GM23248 (cell line): ENCODE measurements at regions not wholly inside any gene's neighbourhood (a gene's known extent, or its start where the extent isn't known, plus 50 kb on each side); places are given as distances from the start of the nearest gene placed in this dataset.

Experiments
- EZH2 ChIP-seq: fragments of 200-600 bp; sonication (generic); IDR thresholded peaks from 2 replicates; pipeline ENCODE4 v1.6.1; 2018; ENCODE audit warnings: antibody characterized with exemption, mild to moderate bottlenecking; ENCODE audit not compliant: insufficient read depth, poor library complexity, severe bottlenecking
- EZH2phosphoT487 ChIP-seq: fragments of 200-600 bp; sonication (generic); IDR thresholded peaks from 2 replicates; pipeline ENCODE4 v1.6.1; 2018; ENCODE audit warnings: antibody characterized with exemption, moderate library complexity, mild to moderate bottlenecking, low read depth; ENCODE audit not compliant: insufficient read depth

DNA sequence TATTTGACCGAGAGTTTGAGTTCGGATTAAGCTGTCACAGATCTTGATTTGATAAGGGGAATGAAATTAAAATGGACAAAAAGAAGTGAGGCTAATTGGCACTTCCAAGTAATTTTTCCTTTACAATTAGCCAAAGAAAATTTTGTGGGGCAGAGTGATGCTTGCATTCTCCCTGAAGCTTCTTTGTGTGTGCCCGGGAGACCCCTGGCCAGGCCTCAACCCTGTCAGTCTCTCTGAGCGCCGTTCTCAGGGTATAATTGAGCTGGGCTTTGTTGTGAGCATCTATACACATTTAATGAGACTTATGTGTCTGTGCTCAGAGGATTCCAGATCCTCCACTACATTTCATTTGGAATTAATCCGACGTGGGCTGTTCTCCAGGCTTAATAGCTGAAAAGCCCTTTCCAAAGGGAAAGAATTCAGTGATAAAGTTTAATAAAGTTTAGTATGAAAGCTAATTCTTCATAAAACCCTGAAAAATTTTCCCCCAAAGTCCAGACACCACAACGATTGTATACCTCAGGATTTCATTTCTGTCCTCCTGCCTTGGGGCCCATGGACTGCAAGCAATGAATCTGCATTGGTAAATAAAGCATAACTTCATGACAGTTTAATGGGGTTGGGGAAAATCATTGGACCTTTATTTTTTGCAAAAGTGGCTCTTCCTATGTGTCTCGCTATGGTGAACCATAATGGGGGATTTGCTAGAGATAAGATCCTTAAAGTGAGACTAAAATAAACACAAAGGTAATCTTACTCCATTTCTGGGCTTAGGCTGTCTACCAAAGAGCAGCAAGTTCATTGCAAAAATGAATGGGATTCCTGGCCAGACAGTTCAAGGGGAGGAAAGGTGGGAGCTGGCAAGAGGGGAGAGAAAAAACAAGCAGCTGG, 292.6 kb downstream of the C12orf75 start:
- TF ChIP-seq EZH2phosphoT487 (no peak), EZH2 (no peak)
